Adrenal gland (tissue), 5 donors: ENCODE measurements at regions not wholly inside any gene's neighbourhood (a gene's known extent, or its start where the extent isn't known, plus 50 kb on each side); places are given as distances from the start of the nearest gene placed in this dataset.
"Not testable (repeated sequence)": the region's sequence is repeated elsewhere in the genome, so short reads cannot be mapped to it uniquely, and the experiment has no call there.

Experiments used
- POLR2A ChIP-seq, 2 donors: fragments of 450-650 bp; IDR thresholded peaks; one replicate each; pipeline ENCODE4 v1.6.1; 2017; ENCODE audit warnings: antibody characterized with exemption in 2 of 2, mild to moderate bottlenecking in 2 of 2, moderate library complexity in 1 of 2
- TF ChIP-seq, protein P1 (sequence below), 6 experiments: fragments of 450-650 bp in 4 of 6; fragments of 200-600 bp in 2 of 6; sonication (generic) in 1 of 6; IDR thresholded peaks; 1 replicate in 5 of 6; 2 replicates in 1 of 6; pipeline versions ENCODE4 v1.5.1 to v1.8.0; 2016 to 2021; ENCODE audit warnings: antibody characterized with exemption in 6 of 6, mild to moderate bottlenecking in 2 of 6, moderate library complexity in 1 of 6
- donor health status: DM: no; HTN: no; CAD: no.

GRCh38 chr7:20927178-20927577 is 140.5 kb upstream of the SP8 start:
- TF ChIP-seq, protein P1, sequence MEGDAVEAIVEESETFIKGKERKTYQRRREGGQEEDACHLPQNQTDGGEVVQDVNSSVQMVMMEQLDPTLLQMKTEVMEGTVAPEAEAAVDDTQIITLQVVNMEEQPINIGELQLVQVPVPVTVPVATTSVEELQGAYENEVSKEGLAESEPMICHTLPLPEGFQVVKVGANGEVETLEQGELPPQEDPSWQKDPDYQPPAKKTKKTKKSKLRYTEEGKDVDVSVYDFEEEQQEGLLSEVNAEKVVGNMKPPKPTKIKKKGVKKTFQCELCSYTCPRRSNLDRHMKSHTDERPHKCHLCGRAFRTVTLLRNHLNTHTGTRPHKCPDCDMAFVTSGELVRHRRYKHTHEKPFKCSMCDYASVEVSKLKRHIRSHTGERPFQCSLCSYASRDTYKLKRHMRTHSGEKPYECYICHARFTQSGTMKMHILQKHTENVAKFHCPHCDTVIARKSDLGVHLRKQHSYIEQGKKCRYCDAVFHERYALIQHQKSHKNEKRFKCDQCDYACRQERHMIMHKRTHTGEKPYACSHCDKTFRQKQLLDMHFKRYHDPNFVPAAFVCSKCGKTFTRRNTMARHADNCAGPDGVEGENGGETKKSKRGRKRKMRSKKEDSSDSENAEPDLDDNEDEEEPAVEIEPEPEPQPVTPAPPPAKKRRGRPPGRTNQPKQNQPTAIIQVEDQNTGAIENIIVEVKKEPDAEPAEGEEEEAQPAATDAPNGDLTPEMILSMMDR (IDR thresholded peaks at IDR 0.05) = not testable (repeated sequence)
- not testable (repeated sequence) for TF ChIP-seq POLR2A (IDR thresholded peaks at IDR 0.05)
